Keratinocyte (primary cell): ENCODE measurements at regions not wholly inside any gene's neighbourhood (a gene's known extent, or its start where the extent isn't known, plus 50 kb on each side); places are given as distances from the start of the nearest gene placed in this dataset.

Experiments
- DNase-seq: peaks from one replicate; pipeline ENCODE4 v3.0.0-alpha.2; 2011; ENCODE audit warnings: low read depth, missing footprints, low spot score
- FAIRE-seq: peaks from 2 replicates; lab custom pipeline; 2011; peaks lifted over from hg19 to GRCh38; lab: Jason Lieb, UNC
- H2AFZ ChIP-seq: 2 replicates; pipeline ENCODE4 v1.6.0; 2012; ENCODE audit warnings: low read length, control low read depth, inconsistent platforms; ENCODE audit not compliant: control insufficient read depth
- H3K27ac ChIP-seq: 2 replicates; pipeline ENCODE4 v1.5.1; 2011; ENCODE audit warnings: low read length; ENCODE audit not compliant: control insufficient read depth, insufficient read depth
- H3K27me3 ChIP-seq: 3 replicates; pipeline ENCODE4 v1.6.0; 2011; ENCODE audit warnings: low read length; ENCODE audit not compliant: control insufficient read depth, insufficient read depth; ENCODE audit errors: extremely low read depth
- H3K36me3 ChIP-seq, 2 experiments: 2 replicates in 1 of 2; 3 replicates in 1 of 2; pipeline ENCODE4 v1.5.1; 2011; ENCODE audit warnings: low read length in 2 of 2, mild to moderate bottlenecking in 1 of 2; ENCODE audit not compliant: control insufficient read depth in 2 of 2, insufficient read depth in 2 of 2; ENCODE audit errors: extremely low read depth in 1 of 2
- H3K4me1 ChIP-seq: 3 replicates; pipeline ENCODE4 v1.5.1; 2011; ENCODE audit warnings: low read length; ENCODE audit not compliant: control insufficient read depth, insufficient read depth; ENCODE audit errors: extremely low read depth
- H3K4me2 ChIP-seq: 3 replicates; pipeline ENCODE4 v1.6.0; 2011; ENCODE audit warnings: low read depth, low read length; ENCODE audit not compliant: control insufficient read depth, insufficient read depth; ENCODE audit errors: extremely low read depth
- H3K4me3 ChIP-seq, 3 experiments: fragments of 200-600 bp in 1 of 3; sonication (generic) in 1 of 3; 2 replicates in 2 of 3; 3 replicates in 1 of 3; pipeline ENCODE4 v1.5.1; 2011 to 2016; ENCODE audit warnings: low read length in 3 of 3, mild to moderate bottlenecking in 3 of 3, control low read depth in 2 of 3, inconsistent platforms in 1 of 3, low read depth in 1 of 3, mixed read lengths in 1 of 3, mixed run types in 1 of 3, moderate library complexity in 1 of 3; ENCODE audit not compliant: control insufficient read depth in 2 of 3, insufficient read depth in 2 of 3; ENCODE audit errors: extremely low read depth in 1 of 3
- H3K79me2 ChIP-seq: 2 replicates; pipeline ENCODE4 v1.6.0; 2012; ENCODE audit warnings: low read length; ENCODE audit not compliant: control insufficient read depth, insufficient read depth
- H3K9ac ChIP-seq: 3 replicates; pipeline ENCODE4 v1.6.0; 2011; ENCODE audit warnings: low read length; ENCODE audit not compliant: control insufficient read depth, insufficient read depth; ENCODE audit errors: extremely low read depth
- H3K9me1 ChIP-seq: 3 replicates; pipeline ENCODE4 v1.6.0; 2011; ENCODE audit warnings: low read length; ENCODE audit not compliant: control insufficient read depth, insufficient read depth; ENCODE audit errors: extremely low read depth
- H3K9me3 ChIP-seq: 2 replicates; pipeline ENCODE4 v1.5.1; 2012; ENCODE audit warnings: low read depth, low read length; ENCODE audit not compliant: control insufficient read depth
- H4K20me1 ChIP-seq: 3 replicates; pipeline ENCODE4 v1.6.0; 2011; ENCODE audit warnings: low read length; ENCODE audit not compliant: control insufficient read depth, insufficient read depth; ENCODE audit errors: extremely low read depth
- EZH2 ChIP-seq: IDR thresholded peaks from one replicate; pipeline ENCODE4 v1.6.1; 2012; ENCODE audit warnings: inconsistent platforms, mild to moderate bottlenecking, low read length, moderate library complexity
- dilution Hi-C: fragments of 300-500 bp; cut with MboI; formaldehyde crosslinking; loops from one replicate; pipeline ENCODE4 v1.7.0; 2020; ENCODE audit warnings: low sequenced_read_pairs; ENCODE audit not compliant: extremely low pct_ligation_motif_present
- TF ChIP-seq, protein P1 (sequence below), 3 experiments: IDR thresholded peaks in 1 of 3; conservative IDR thresholded peaks in 1 of 3; optimal IDR thresholded peaks in 1 of 3; 2 replicates in 2 of 3; 3 replicates in 1 of 3; pipeline versions ENCODE3 to v1.5.1; 2011; ENCODE audit warnings: low read length in 3 of 3, mild to moderate bottlenecking in 3 of 3, moderate library complexity in 2 of 3, control low read depth in 1 of 3, inconsistent platforms in 1 of 3; ENCODE audit not compliant: insufficient read depth in 2 of 3; ENCODE audit errors: extremely low read depth in 1 of 3

DNA sequence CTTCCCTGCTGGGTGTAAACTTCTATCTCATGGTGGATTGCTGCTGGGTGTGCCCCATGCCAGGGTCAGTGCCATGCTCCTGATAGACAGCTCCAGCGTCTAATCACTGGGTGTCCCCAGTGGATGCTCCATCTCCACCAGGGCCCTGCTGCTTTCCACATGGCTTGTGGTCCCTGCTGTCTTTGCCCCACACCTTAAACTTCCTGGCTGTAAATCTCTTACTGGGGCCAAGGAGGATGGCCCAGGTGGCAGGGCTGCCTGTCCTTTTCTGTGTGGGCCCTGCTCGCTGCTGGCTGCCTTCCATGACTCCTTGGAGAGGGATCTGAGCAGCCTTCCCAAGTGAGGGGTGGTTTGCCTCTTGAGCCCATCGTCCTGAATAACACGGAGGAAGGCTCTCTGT, 51.8 kb downstream of the RGS12 start:
- Histone ChIP-seq H3K79me2 (no peaks in the 10 kb centered on the region), H3K9me1 (no peaks in the 10 kb centered on the region), H3K4me3 (no peak overlapping the region), H2AFZ (no peak overlapping the region), H3K4me1 (peaks cover 3% of the 10 kb centered on the region), H3K27me3 (no peaks in the 10 kb centered on the region), H4K20me1 (no peaks in the 10 kb centered on the region), H3K9ac (no peak overlapping the region), H3K36me3 (no peaks in the 10 kb centered on the region), H3K27ac (no peak overlapping the region), H3K9me3 (no peaks in the 10 kb centered on the region), H3K4me2 (no peak overlapping the region)
- FAIRE-seq (no peak), DNase-seq (no peak)
- dilution Hi-C loops: no loop called here
- TF ChIP-seq, protein P1, sequence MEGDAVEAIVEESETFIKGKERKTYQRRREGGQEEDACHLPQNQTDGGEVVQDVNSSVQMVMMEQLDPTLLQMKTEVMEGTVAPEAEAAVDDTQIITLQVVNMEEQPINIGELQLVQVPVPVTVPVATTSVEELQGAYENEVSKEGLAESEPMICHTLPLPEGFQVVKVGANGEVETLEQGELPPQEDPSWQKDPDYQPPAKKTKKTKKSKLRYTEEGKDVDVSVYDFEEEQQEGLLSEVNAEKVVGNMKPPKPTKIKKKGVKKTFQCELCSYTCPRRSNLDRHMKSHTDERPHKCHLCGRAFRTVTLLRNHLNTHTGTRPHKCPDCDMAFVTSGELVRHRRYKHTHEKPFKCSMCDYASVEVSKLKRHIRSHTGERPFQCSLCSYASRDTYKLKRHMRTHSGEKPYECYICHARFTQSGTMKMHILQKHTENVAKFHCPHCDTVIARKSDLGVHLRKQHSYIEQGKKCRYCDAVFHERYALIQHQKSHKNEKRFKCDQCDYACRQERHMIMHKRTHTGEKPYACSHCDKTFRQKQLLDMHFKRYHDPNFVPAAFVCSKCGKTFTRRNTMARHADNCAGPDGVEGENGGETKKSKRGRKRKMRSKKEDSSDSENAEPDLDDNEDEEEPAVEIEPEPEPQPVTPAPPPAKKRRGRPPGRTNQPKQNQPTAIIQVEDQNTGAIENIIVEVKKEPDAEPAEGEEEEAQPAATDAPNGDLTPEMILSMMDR (optimal IDR thresholded peaks at IDR 0.05 in 1 of 3, IDR thresholded peaks at IDR 0.05 in 1 of 3, conservative IDR thresholded peaks at IDR 0.05 in 1 of 3; ENCODE audit: extremely low read depth in 1 of 3, insufficient read depth in 2 of 3, low read length in 3 of 3): no peak
- TF ChIP-seq EZH2: no peak

DNA sequence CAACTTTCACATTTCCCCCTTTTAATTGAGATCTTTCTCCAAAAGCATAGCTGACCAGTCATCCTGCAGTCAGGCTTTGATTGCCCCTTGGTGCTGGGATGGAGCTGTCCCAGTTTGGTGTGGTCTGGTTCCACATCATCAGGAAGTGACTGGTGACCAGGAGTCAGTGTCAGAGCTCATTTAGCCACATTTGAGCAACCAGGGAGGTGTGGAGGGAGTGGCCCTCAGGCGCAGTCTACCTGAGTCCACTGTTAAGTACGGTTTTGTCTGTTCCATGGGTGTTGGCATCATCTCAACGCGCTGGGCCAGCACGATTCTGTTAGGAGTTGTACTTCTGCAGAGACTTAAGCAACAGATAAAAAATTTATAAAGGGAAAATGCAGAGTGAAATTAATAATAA, 52.6 kb downstream of the RGS12 start:
- Histone ChIP-seq H3K27me3 (no peaks in the 10 kb centered on the region), H2AFZ (no peak overlapping the region), H3K79me2 (no peaks in the 10 kb centered on the region), H3K4me1 (peaks cover 3% of the 10 kb centered on the region), H3K9ac (no peak overlapping the region), H3K9me3 (no peaks in the 10 kb centered on the region), H3K9me1 (no peaks in the 10 kb centered on the region), H3K4me3 (no peak overlapping the region), H3K4me2 (no peak overlapping the region), H3K36me3 (no peaks in the 10 kb centered on the region), H3K27ac (no peak overlapping the region), H4K20me1 (no peaks in the 10 kb centered on the region)
- DNase-seq (no peak), FAIRE-seq (no peak)
- TF ChIP-seq, protein P1 (optimal IDR thresholded peaks at IDR 0.05 in 1 of 3, IDR thresholded peaks at IDR 0.05 in 1 of 3, conservative IDR thresholded peaks at IDR 0.05 in 1 of 3; ENCODE audit: extremely low read depth in 1 of 3, insufficient read depth in 2 of 3, low read length in 3 of 3): no peak
- TF ChIP-seq EZH2: no peak
- dilution Hi-C loops: no loop called here
